Tibial nerve (tissue), 4 donors: ENCODE measurements at regions not wholly inside any gene's neighbourhood (a gene's known extent, or its start where the extent isn't known, plus 50 kb on each side); places are given as distances from the start of the nearest gene placed in this dataset.

Experiments
- DNase-seq, 2 donors: peaks; one replicate each; pipeline ENCODE4 v3.0.0-alpha.2; 2019; ENCODE audit warnings: low spot score in 2 of 2
- H3K27ac ChIP-seq, 4 donors: fragments of 200-600 bp; sonication (generic) in 3 of 4; one replicate each; pipeline ENCODE4 v1.5.1; 2017 to 2019; ENCODE audit warnings: mild to moderate bottlenecking in 1 of 4
- H3K27me3 ChIP-seq, 2 donors: fragments of 200-600 bp; sonication (generic) in 1 of 2; one replicate each; pipeline versions ENCODE4 v1.5.1 to v1.6.0; 2017 to 2019
- H3K36me3 ChIP-seq, 3 donors: fragments of 200-600 bp; sonication (generic); one replicate each; pipeline ENCODE4 v1.5.1; 2018 to 2019
- H3K4me1 ChIP-seq, 4 donors: fragments of 200-600 bp; sonication (generic) in 3 of 4; one replicate each; pipeline ENCODE4 v1.5.1; 2017 to 2019
- H3K4me3 ChIP-seq, 4 donors: fragments of 200-600 bp; sonication (generic) in 3 of 4; one replicate each; pipeline ENCODE4 v1.5.1; 2017 to 2019; ENCODE audit warnings: mild to moderate bottlenecking in 1 of 4, moderate library complexity in 1 of 4
- H3K9me3 ChIP-seq, 4 donors: fragments of 200-600 bp; sonication (generic) in 3 of 4; one replicate each; pipeline ENCODE4 v1.5.1; 2017 to 2019
- CTCF ChIP-seq, 5 experiments: fragments of 200-600 bp in 3 of 5; fragments of 450-650 bp in 2 of 5; sonication (generic) in 3 of 5; IDR thresholded peaks; one replicate each; pipeline ENCODE4 v1.5.1; 2016 to 2019; ENCODE audit warnings: antibody characterized with exemption in 5 of 5, mild to moderate bottlenecking in 3 of 5, moderate library complexity in 2 of 5
- EP300 ChIP-seq, 2 donors: sonication (generic); formaldehyde crosslinking; IDR thresholded peaks; one replicate each; pipeline ENCODE4 v1.6.1; 2017; ENCODE audit warnings: antibody characterized with exemption in 2 of 2, mild to moderate bottlenecking in 1 of 2
- POLR2A ChIP-seq, 2 donors: fragments of 450-650 bp; IDR thresholded peaks; one replicate each; pipeline ENCODE4 v1.6.1; 2017; ENCODE audit warnings: antibody characterized with exemption in 2 of 2, mild to moderate bottlenecking in 2 of 2, moderate library complexity in 2 of 2
- WGBS, 2 donors: methylation state at CpG; one replicate each; pipeline ENCODE4 v1.1.5; 2018; 5-methylcytosine and 5-hydroxymethylcytosine counted together

- no peak for DNase-seq
- 57 to 87% methylated on average over 1 of the region's 1 CpG for WGBS, 2 donors
- Histone ChIP-seq H3K36me3 (no peaks in the 10 kb centered on the region), H3K9me3 (no peaks in the 10 kb centered on the region), H3K4me1 (no peaks in the 10 kb centered on the region), H3K27ac (no peak overlapping the region), H3K4me3 (no peak overlapping the region), H3K27me3 (no peaks in the 10 kb centered on the region)
- no peak for TF ChIP-seq EP300 (IDR thresholded peaks at IDR 0.05)
- TF ChIP-seq POLR2A (IDR thresholded peaks at IDR 0.05): no peak
- TF ChIP-seq CTCF (IDR thresholded peaks at IDR 0.05): no peak
These were observed 109.4 kb downstream of the RFC3 start for GRCh38 chr13:33927315-33927714.

GRCh38 chr13:33931397-33932311, 113.7 kb downstream of the RFC3 start:
- no peaks in the 10 kb centered on the region for H3K36me3 ChIP-seq
- no peaks in the 10 kb centered on the region for H3K27me3 ChIP-seq
- DNase-seq: peak in 1 of 2 donors; percentile 34
- no peak overlapping the region for H3K4me3 ChIP-seq
- peak in 4 of 5 experiments; percentile 16 to 54 (median 36) for TF ChIP-seq CTCF (IDR thresholded peaks at IDR 0.05)
- no peak for TF ChIP-seq POLR2A (IDR thresholded peaks at IDR 0.05)
- no peak for TF ChIP-seq EP300 (IDR thresholded peaks at IDR 0.05)
- no peak overlapping the region for H3K27ac ChIP-seq
- peaks cover 0 to 5% (median 0%) of the 10 kb centered on the region in 4 donors for H3K4me1 ChIP-seq
- no peaks in the 10 kb centered on the region for H3K9me3 ChIP-seq
- 84% methylated on average over 5 of the region's 5 CpGs for WGBS, 2 donors

GRCh38 chr13:33932769-33933406, 114.9 kb downstream of the RFC3 start:
- no peaks in the 10 kb centered on the region for H3K9me3 ChIP-seq
- no peak overlapping the region for H3K27ac ChIP-seq
- no peak for TF ChIP-seq CTCF (IDR thresholded peaks at IDR 0.05)
- no peak for TF ChIP-seq POLR2A (IDR thresholded peaks at IDR 0.05)
- no peak for TF ChIP-seq EP300 (IDR thresholded peaks at IDR 0.05)
- H3K27me3 ChIP-seq: no peaks in the 10 kb centered on the region
- H3K4me3 ChIP-seq: no peak overlapping the region
- WGBS, 2 donors: 47 to 59% methylated on average over 3 of the region's 3 CpGs
- no peak for DNase-seq
- H3K36me3 ChIP-seq: no peaks in the 10 kb centered on the region
- peaks cover 0 to 5% (median 0%) of the 10 kb centered on the region in 4 donors for H3K4me1 ChIP-seq

DNA sequence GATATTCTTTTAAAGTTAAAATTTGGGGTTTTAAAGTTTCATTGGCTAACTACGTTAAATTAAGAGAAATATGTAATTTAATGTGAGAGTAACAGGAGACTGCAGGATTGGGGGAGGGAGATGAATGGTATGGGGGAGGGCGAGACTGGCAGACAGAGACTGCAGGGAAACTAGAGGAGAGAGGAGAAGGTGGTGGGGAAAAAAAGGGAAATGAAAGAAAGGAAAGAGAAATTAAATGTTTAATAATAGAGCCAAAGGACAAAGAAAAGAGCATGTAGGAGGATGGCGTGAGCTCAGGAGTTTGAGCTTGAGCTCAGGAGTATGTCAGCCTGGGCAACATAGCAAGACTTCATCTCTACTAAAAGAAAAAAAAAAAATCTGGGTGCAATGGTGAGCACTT, 115.9 kb downstream of the RFC3 start:
- no peak overlapping the region for H3K27ac ChIP-seq
- 80 to 95% methylated on average over 3 of the region's 3 CpGs for WGBS, 2 donors
- no peaks in the 10 kb centered on the region for H3K9me3 ChIP-seq
- no peaks in the 10 kb centered on the region for H3K27me3 ChIP-seq
- TF ChIP-seq EP300 (IDR thresholded peaks at IDR 0.05) (no peak), POLR2A (IDR thresholded peaks at IDR 0.05) (no peak), CTCF (IDR thresholded peaks at IDR 0.05) (no peak)
- peaks cover 0 to 5% (median 0%) of the 10 kb centered on the region in 4 donors for H3K4me1 ChIP-seq
- no peak overlapping the region for H3K4me3 ChIP-seq
- no peak for DNase-seq
- H3K36me3 ChIP-seq: no peaks in the 10 kb centered on the region

DNA sequence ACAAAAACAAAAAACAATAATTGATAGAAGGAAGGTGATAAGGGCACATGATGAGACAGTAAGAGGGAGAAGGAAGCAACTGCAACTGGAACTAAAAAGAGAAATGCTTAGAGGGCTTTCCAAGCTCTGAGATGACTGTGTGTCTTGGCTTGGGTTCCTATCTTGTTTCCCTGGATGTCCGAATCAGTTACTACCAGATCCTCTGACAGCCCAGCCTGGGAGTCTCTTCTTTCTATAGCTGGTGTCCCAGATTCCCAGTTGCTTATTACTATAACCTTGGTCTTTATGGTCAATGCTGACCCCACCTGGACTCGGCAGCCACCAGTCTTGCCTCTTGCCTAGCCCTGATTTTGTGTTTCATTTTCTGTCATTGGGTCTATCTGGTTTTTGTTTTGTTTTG, 116.4 kb downstream of the RFC3 start:
- no peaks in the 10 kb centered on the region for H3K9me3 ChIP-seq
- DNase-seq: no peak

More for the DNA sequence above, 116.4 kb downstream of the RFC3 start:
- H3K36me3 ChIP-seq: no peaks in the 10 kb centered on the region
- no peak overlapping the region for H3K27ac ChIP-seq
- WGBS, 2 donors: 68 to 69% methylated on average over 2 of the region's 2 CpGs
- H3K4me1 ChIP-seq: peaks cover 0 to 5% (median 0%) of the 10 kb centered on the region in 4 donors
- no peaks in the 10 kb centered on the region for H3K27me3 ChIP-seq
- no peak overlapping the region for H3K4me3 ChIP-seq
- no peak for TF ChIP-seq POLR2A (IDR thresholded peaks at IDR 0.05)
- no peak for TF ChIP-seq EP300 (IDR thresholded peaks at IDR 0.05)
- TF ChIP-seq CTCF (IDR thresholded peaks at IDR 0.05): no peak
